ENCODE measurements at regions not wholly inside any gene's neighbourhood (a gene's known extent, or its start where the extent isn't known, plus 50 kb on each side); places are given as distances from the start of the nearest gene placed in this dataset.

DNA sequence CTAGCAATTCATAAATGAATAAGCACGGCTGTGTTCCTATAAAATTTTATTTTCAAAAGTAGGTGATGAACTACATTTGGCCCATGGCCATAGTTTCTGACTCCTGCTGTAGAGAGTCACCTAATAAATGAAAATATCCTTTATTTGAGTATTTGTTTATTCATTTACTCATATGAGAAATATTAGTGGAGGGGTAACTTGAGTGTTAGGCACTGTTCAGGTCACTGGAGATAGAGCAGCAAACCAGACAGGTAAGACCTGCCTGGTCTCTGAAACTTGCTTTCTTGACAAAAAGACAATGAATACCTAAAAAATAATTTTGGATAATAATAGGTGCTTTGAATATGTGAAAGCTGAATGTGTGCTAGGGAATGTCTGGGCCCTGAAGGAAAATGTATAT lies 68.8 kb downstream of the YIPF5 start:
- no peak for DNase-seq (ENCODE audit: low read depth)
- no peak overlapping the region for H3K4me3 ChIP-seq (ENCODE audit: low read length)
- TF ChIP-seq, protein P1, sequence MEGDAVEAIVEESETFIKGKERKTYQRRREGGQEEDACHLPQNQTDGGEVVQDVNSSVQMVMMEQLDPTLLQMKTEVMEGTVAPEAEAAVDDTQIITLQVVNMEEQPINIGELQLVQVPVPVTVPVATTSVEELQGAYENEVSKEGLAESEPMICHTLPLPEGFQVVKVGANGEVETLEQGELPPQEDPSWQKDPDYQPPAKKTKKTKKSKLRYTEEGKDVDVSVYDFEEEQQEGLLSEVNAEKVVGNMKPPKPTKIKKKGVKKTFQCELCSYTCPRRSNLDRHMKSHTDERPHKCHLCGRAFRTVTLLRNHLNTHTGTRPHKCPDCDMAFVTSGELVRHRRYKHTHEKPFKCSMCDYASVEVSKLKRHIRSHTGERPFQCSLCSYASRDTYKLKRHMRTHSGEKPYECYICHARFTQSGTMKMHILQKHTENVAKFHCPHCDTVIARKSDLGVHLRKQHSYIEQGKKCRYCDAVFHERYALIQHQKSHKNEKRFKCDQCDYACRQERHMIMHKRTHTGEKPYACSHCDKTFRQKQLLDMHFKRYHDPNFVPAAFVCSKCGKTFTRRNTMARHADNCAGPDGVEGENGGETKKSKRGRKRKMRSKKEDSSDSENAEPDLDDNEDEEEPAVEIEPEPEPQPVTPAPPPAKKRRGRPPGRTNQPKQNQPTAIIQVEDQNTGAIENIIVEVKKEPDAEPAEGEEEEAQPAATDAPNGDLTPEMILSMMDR (IDR thresholded peaks at IDR 0.05; ENCODE audit: insufficient read depth, low read depth, low read length, missing control alignments) = no peak

DNA sequence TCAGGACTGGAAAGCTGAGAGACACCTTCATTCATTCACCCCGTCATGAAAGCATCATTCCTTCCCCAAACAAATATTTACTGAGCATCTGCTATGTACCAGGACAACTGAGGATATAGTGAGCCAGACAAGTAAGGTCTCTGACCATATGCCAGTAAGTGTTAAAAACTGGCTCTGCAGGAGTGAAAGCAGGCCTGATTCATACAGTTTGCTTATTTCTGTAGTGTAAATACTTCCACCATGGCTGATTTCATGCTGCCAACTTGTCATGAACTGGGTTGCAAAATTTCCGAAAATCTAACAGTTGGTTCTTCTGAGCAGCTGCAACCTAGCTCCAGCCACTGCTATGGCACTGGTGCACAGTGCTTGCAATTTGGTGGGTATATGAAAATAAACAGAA lies 68.1 kb downstream of the YIPF5 start:
- no peak for DNase-seq (ENCODE audit: low read depth)
- H3K4me3 ChIP-seq (ENCODE audit: low read length) = no peak overlapping the region
- TF ChIP-seq, protein P1 (IDR thresholded peaks at IDR 0.05; ENCODE audit: insufficient read depth, low read depth, low read length, missing control alignments) = no peak

DNA sequence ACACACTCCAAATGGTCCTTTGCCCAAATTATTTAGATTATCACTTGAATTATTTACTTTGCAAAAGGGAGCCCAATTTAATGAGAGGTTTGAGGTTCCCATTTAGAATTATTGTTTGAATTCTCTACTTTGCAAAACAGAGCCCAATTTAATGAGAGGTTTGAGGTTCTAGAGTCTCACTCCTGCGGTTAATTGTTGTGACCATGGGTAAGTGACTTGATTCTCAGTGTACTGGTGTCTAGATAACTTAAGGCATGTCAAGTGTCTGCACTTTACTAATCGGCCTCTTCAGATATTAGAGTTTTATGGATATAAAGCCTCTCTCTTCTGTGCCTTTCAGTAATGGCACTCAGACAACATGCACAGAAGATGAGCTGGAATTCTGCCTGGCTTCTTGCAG lies 67.5 kb downstream of the YIPF5 start:
- no peak for DNase-seq (ENCODE audit: low read depth)
- TF ChIP-seq, protein P1 (IDR thresholded peaks at IDR 0.05; ENCODE audit: insufficient read depth, low read depth, low read length, missing control alignments) = no peak
- no peak overlapping the region for H3K4me3 ChIP-seq (ENCODE audit: low read length)

DNA sequence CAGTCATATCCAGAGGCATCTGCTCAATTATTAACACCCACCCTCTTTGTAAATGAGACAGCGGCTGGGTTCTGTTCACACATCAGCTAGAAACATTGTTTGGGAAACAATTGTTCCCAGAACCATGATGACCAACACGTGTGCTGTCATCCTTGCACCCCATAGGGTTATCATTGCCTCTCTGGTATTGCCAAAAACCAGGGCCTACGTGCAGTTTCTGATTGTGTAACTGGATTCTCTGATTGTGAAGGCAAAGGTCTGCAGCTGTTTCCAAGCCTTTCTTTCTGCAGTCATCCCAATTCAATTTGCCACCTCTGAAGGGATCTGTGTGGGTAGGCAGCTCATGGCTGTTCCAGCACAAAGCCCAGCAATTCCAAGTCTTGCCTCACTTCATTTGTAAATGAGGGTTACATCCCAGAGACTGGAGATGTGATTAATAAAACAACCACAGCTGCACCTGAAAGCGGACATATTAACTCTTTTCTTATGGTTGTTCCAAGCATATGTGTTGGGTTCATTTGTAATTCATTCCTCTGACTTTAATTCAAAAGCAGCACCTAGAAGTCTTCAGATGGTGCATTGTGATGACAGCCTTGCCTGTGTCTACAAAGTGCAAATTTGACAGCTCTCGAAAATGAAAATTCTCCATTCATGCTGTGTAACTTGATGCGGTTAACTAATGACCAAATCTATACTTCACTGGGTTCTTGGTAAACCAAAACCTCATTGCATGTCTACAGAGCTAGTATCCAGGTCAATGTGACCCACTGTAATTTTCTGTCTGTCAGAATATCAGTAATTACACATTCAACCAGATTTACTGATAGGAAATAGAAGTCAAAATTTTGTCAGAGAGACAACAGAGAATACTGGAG lies 66.6 kb downstream of the YIPF5 start:
- TF ChIP-seq, protein P1 (IDR thresholded peaks at IDR 0.05; ENCODE audit: insufficient read depth, low read depth, low read length, missing control alignments) = no peak
- H3K4me3 ChIP-seq (ENCODE audit: low read length) = no peak overlapping the region
- no peak for DNase-seq (ENCODE audit: low read depth)

DNA sequence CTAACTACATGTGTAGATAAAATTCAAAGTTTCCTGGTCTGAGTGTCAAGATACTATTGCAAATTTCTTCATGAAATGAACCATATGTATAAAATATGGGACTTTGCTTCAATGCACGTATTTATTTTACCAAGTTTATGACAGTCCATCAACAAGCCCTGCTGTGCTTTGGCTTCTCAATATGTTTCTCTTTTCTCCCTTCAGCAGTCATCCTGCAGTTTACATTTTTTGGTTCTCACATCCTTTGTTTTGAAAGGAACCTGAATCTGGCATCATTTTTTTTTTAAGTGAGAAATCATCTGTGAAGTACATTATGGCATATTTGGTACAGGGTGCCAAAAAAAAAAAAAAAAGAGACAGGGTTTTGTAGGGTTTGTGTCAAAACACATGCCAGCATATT lies 65.1 kb downstream of the YIPF5 start:
- DNase-seq (ENCODE audit: low read depth) = no peak
- H3K4me3 ChIP-seq (ENCODE audit: low read length) = no peak overlapping the region
- TF ChIP-seq, protein P1 (IDR thresholded peaks at IDR 0.05; ENCODE audit: insufficient read depth, low read depth, low read length, missing control alignments) = no peak

DNA sequence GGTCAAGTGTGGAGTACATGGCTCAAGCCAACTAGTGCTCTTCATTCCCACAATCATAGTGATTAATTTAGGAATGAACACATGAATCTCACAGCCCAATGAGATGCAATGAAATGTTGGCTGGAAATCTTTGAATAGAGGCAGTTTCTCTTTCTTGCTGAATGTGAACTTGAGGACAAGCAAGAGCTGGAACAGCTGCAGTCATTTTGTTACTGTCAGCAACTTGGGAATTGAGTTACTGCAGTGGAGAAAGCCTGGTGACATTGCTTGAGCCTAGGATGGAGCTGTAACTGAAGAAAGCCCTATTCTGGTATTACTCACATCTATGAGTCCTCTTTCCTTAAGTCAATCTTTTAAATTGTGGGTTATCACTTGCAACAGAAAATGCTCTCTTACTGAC lies 62.3 kb downstream of the YIPF5 start:
- DNase-seq (ENCODE audit: low read depth) = no peak
- H3K4me3 ChIP-seq (ENCODE audit: low read length) = no peak overlapping the region
- TF ChIP-seq, protein P1 (IDR thresholded peaks at IDR 0.05; ENCODE audit: insufficient read depth, low read depth, low read length, missing control alignments) = no peak
